ENCODE measurements at regions not wholly inside any gene's neighbourhood (a gene's known extent, or its start where the extent isn't known, plus 50 kb on each side); places are given as distances from the start of the nearest gene placed in this dataset.
"Not testable (repeated sequence)": the region's sequence is repeated elsewhere in the genome, so short reads cannot be mapped to it uniquely, and the experiment has no call there.

GRCh38 chr16:85204242-85205010 lies 92.2 kb upstream of the CIBAR2 start:
- Histone ChIP-seq H3K4me1 (replicated peaks in 1 of 2) (peaks cover 68 to 75% of the 10 kb centered on the region in 2 donors), H3K4me3 (no peak overlapping the region), H3K27ac (peak overlapping the region in 1 of 2 donors; percentile 8)
- ATAC-seq (replicated peaks in 6 of 8): peak in 2 of 8 experiments; percentile 37 to 40
- 10 to 100% (median 79%) methylated on average over 1 to 4 of the region's 7 CpGs; no CpG with 5 or more reads in 4 of the 10 experiments for WGBS, 10 experiments
- in situ Hi-C loops (cut with MboI; ENCODE audit: low pct_unique_long_range_greater_than_20kb in 2 of 9, low sequenced_read_pairs in 9 of 9, unreplicated experiment in 9 of 9): no loop called here

GRCh38 chr16:85205257-85205656 lies 93.0 kb upstream of the CIBAR2 start:
- ATAC-seq (replicated peaks in 6 of 8); H3K4me3 ChIP-seq; in situ Hi-C loops (cut with MboI; ENCODE audit: low pct_unique_long_range_greater_than_20kb in 2 of 9, low sequenced_read_pairs in 9 of 9, unreplicated experiment in 9 of 9); H3K27ac ChIP-seq: not testable (repeated sequence)
- WGBS, 10 experiments: 60 to 100% (median 87%) methylated on average over 1 to 6 of the region's 6 CpGs; no CpG with 5 or more reads in 6 of the 10 experiments
- peaks cover 68 to 75% of the 10 kb centered on the region in 2 donors for H3K4me1 ChIP-seq (replicated peaks in 1 of 2)

GRCh38 chr16:85205747-85206471 lies 93.6 kb upstream of the CIBAR2 start:
- Histone ChIP-seq H3K4me1 (replicated peaks in 1 of 2) (peaks cover 68 to 74% of the 10 kb centered on the region in 2 donors), H3K27ac (peak overlapping the region; percentile 66 to 92), H3K4me3 (no peak overlapping the region)
- ATAC-seq (replicated peaks in 6 of 8): peak in 4 of 8 experiments; percentile 0 to 9 (median 6)
- in situ Hi-C loops (cut with MboI; ENCODE audit: low pct_unique_long_range_greater_than_20kb in 2 of 9, low sequenced_read_pairs in 9 of 9, unreplicated experiment in 9 of 9): no loop called here
- WGBS, 10 experiments: 56% methylated on average over 8 of the region's 23 CpGs; no CpG with 5 or more reads in 9 of the 10 experiments

GRCh38 chr16:85206472-85207356 lies 94.4 kb upstream of the CIBAR2 start:
- WGBS, 10 experiments: 50% methylated on average over 5 of the region's 31 CpGs; no CpG with 5 or more reads in 9 of the 10 experiments
- in situ Hi-C loops (cut with MboI; ENCODE audit: low pct_unique_long_range_greater_than_20kb in 2 of 9, low sequenced_read_pairs in 9 of 9, unreplicated experiment in 9 of 9): no loop called here
- ATAC-seq (replicated peaks in 6 of 8): peak in 5 of 8 experiments; percentile 20 to 58 (median 48)
- Histone ChIP-seq H3K27ac (peak overlapping the region; percentile 66 to 92), H3K4me1 (replicated peaks in 1 of 2) (peaks cover 62 to 66% of the 10 kb centered on the region in 2 donors), H3K4me3 (peak overlapping the region in 2 of 5 donors; percentile 0 to 10)

GRCh38 chr16:85207357-85207921 lies 95.2 kb upstream of the CIBAR2 start:
- in situ Hi-C loops (cut with MboI; ENCODE audit: low pct_unique_long_range_greater_than_20kb in 2 of 9, low sequenced_read_pairs in 9 of 9, unreplicated experiment in 9 of 9): no loop called here
- Histone ChIP-seq H3K4me1 (replicated peaks in 1 of 2) (peaks cover 55 to 62% of the 10 kb centered on the region in 2 donors), H3K27ac (peak overlapping the region; percentile 66 to 92), H3K4me3 (peak overlapping the region in 1 of 5 donors; percentile 10)
- WGBS, 10 experiments: 11 to 53% (median 27%) methylated on average over 3 to 12 of the region's 24 CpGs; no CpG with 5 or more reads in 6 of the 10 experiments
- peak in 5 of 8 experiments; percentile 44 to 70 (median 57) for ATAC-seq (replicated peaks in 6 of 8)

- WGBS, 10 experiments: 80 to 100% (median 89%) methylated on average over 1 to 6 of the region's 17 CpGs; no CpG with 5 or more reads in 4 of the 10 experiments
- Histone ChIP-seq H3K4me3 (no peak overlapping the region), H3K4me1 (replicated peaks in 1 of 2) (peaks cover 48 to 58% of the 10 kb centered on the region in 2 donors), H3K27ac (peak overlapping the region; percentile 66 to 92)
- ATAC-seq (replicated peaks in 6 of 8): no peak
- in situ Hi-C loops (cut with MboI; ENCODE audit: low pct_unique_long_range_greater_than_20kb in 2 of 9, low sequenced_read_pairs in 9 of 9, unreplicated experiment in 9 of 9): no loop called here
Observed at GRCh38 chr16:85208181-85208580, 95.9 kb upstream of the CIBAR2 start.

GRCh38 chr16:85208643-85209520 lies 96.6 kb upstream of the CIBAR2 start:
- in situ Hi-C loops (cut with MboI; ENCODE audit: low pct_unique_long_range_greater_than_20kb in 2 of 9, low sequenced_read_pairs in 9 of 9, unreplicated experiment in 9 of 9): no loop called here
- Histone ChIP-seq H3K27ac (peak overlapping the region in 1 of 2 donors; percentile 92), H3K4me3 (no peak overlapping the region), H3K4me1 (replicated peaks in 1 of 2) (peaks cover 45 to 53% of the 10 kb centered on the region in 2 donors)
- no peak for ATAC-seq (replicated peaks in 6 of 8)
- 80 to 100% (median 87%) methylated on average over 1 to 3 of the region's 38 CpGs; no CpG with 5 or more reads in 6 of the 10 experiments for WGBS, 10 experiments

GRCh38 chr16:85209526-85210121 lies 97.4 kb upstream of the CIBAR2 start:
- 25 to 90% (median 47%) methylated on average over 1 to 4 of the region's 17 CpGs; no CpG with 5 or more reads in 5 of the 10 experiments for WGBS, 10 experiments
- H3K27ac ChIP-seq: peak overlapping the region in 1 of 2 donors; percentile 55
- in situ Hi-C loops (cut with MboI; ENCODE audit: low pct_unique_long_range_greater_than_20kb in 2 of 9, low sequenced_read_pairs in 9 of 9, unreplicated experiment in 9 of 9): no loop called here
- peak in 1 of 8 experiments; percentile 39 for ATAC-seq (replicated peaks in 6 of 8)
- H3K4me3 ChIP-seq: no peak overlapping the region
- H3K4me1 ChIP-seq (replicated peaks in 1 of 2): peaks cover 45 to 60% of the 10 kb centered on the region in 2 donors

GRCh38 chr16:85210423-85211169 lies 98.3 kb upstream of the CIBAR2 start:
- 17 to 100% (median 79%) methylated on average over 1 to 4 of the region's 8 CpGs; no CpG with 5 or more reads in 1 of the 10 experiments for WGBS, 10 experiments
- ATAC-seq (replicated peaks in 6 of 8): peak in 2 of 8 experiments; percentile 10 to 26
- Histone ChIP-seq H3K27ac (no peak overlapping the region), H3K4me3 (no peak overlapping the region), H3K4me1 (replicated peaks in 1 of 2) (peaks cover 45 to 64% of the 10 kb centered on the region in 2 donors)
- in situ Hi-C loops (cut with MboI; ENCODE audit: low pct_unique_long_range_greater_than_20kb in 2 of 9, low sequenced_read_pairs in 9 of 9, unreplicated experiment in 9 of 9): no loop called here

- peak in 3 of 8 experiments; percentile 62 to 96 (median 92) for ATAC-seq (replicated peaks in 6 of 8)
- H3K4me3 ChIP-seq: no peak overlapping the region
- H3K4me1 ChIP-seq (replicated peaks in 1 of 2): peaks cover 39 to 62% of the 10 kb centered on the region in 2 donors
- 91 to 93% methylated on average over 2 to 4 of the region's 17 CpGs; no CpG with 5 or more reads in 8 of the 10 experiments for WGBS, 10 experiments
- H3K27ac ChIP-seq: no peak overlapping the region
- in situ Hi-C loops (cut with MboI; ENCODE audit: low pct_unique_long_range_greater_than_20kb in 2 of 9, low sequenced_read_pairs in 9 of 9, unreplicated experiment in 9 of 9): no loop called here
Observed at GRCh38 chr16:85211271-85211801, 99.1 kb upstream of the CIBAR2 start.

Measured in motor neuron (in vitro differentiated cells).